HL-60 (cell line): ENCODE measurements at regions not wholly inside any gene's neighbourhood (a gene's known extent, or its start where the extent isn't known, plus 50 kb on each side); places are given as distances from the start of the nearest gene placed in this dataset.

ENCODE experiments used
- DNase-seq, 2 experiments: peaks; one replicate each; pipeline ENCODE4 v3.0.0-alpha.2; 2010 to 2020; ENCODE audit warnings: low read depth in 1 of 2, low spot score in 1 of 2
- H3K27ac ChIP-seq: fragments of 250-450 bp; sonication (Bioruptor Pico); replicated peaks from 2 replicates; pipeline ENCODE4 v1.5.1; 2020; ENCODE audit warnings: mild to moderate bottlenecking, moderate library complexity
- H3K27me3 ChIP-seq: fragments of 250-450 bp; sonication (Bioruptor Pico); 2 replicates; pipeline ENCODE4 v1.5.1; 2021; ENCODE audit warnings: mild to moderate bottlenecking, moderate library complexity; ENCODE audit not compliant: insufficient read depth, poor library complexity, severe bottlenecking
- H3K4me3 ChIP-seq: replicated peaks from 2 replicates; pipeline ENCODE4 v1.5.1; 2011; ENCODE audit warnings: mild to moderate bottlenecking, control low read depth, low read length; ENCODE audit not compliant: insufficient read depth
- GABPA ChIP-seq: IDR thresholded peaks from 2 replicates; pipeline ENCODE4 v1.6.1; 2012; ENCODE audit warnings: low read depth
- POLR2AphosphoS5 ChIP-seq: IDR thresholded peaks from 2 replicates; pipeline ENCODE4 v1.6.1; 2012; ENCODE audit warnings: low read depth
- SPI1 ChIP-seq: IDR thresholded peaks from 2 replicates; pipeline ENCODE4 v1.6.1; 2012; ENCODE audit warnings: low read depth, mild to moderate bottlenecking, borderline replicate concordance
- TF ChIP-seq, protein P1 (sequence below): IDR thresholded peaks from one replicate; pipeline ENCODE4 v1.5.1; 2011; ENCODE audit warnings: low read length, control low read depth, inconsistent platforms; ENCODE audit not compliant: insufficient read depth
- TF ChIP-seq, protein P2 (sequence below): IDR thresholded peaks from 2 replicates; pipeline ENCODE4 v1.6.1; 2012; ENCODE audit warnings: low read depth; ENCODE audit not compliant: insufficient replicate concordance

DNA sequence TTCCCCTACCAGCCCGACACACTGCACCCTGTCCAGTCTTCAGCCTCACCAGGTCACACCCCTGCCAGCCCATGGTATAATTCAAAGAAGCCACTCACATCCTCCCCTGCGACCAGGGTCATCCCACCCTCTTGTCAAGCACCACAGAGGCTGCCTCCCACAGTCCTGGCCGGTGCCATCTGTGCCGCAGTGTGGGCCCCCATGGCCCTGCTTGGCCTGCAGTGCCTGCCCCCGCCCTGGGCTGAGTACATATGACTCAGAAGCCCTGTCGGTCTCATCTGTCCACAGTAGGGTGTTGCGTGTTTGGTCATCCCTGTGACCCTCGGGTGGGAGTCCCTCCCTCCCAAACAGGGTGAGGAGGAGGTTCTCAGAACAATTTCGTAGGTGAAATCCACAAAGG, 190.8 kb upstream of the AJAP1 start:
- TF ChIP-seq GABPA (no peak), POLR2AphosphoS5 (no peak), SPI1 (no peak)
- TF ChIP-seq, protein P1, sequence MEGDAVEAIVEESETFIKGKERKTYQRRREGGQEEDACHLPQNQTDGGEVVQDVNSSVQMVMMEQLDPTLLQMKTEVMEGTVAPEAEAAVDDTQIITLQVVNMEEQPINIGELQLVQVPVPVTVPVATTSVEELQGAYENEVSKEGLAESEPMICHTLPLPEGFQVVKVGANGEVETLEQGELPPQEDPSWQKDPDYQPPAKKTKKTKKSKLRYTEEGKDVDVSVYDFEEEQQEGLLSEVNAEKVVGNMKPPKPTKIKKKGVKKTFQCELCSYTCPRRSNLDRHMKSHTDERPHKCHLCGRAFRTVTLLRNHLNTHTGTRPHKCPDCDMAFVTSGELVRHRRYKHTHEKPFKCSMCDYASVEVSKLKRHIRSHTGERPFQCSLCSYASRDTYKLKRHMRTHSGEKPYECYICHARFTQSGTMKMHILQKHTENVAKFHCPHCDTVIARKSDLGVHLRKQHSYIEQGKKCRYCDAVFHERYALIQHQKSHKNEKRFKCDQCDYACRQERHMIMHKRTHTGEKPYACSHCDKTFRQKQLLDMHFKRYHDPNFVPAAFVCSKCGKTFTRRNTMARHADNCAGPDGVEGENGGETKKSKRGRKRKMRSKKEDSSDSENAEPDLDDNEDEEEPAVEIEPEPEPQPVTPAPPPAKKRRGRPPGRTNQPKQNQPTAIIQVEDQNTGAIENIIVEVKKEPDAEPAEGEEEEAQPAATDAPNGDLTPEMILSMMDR = no peak
- TF ChIP-seq, protein P2, sequence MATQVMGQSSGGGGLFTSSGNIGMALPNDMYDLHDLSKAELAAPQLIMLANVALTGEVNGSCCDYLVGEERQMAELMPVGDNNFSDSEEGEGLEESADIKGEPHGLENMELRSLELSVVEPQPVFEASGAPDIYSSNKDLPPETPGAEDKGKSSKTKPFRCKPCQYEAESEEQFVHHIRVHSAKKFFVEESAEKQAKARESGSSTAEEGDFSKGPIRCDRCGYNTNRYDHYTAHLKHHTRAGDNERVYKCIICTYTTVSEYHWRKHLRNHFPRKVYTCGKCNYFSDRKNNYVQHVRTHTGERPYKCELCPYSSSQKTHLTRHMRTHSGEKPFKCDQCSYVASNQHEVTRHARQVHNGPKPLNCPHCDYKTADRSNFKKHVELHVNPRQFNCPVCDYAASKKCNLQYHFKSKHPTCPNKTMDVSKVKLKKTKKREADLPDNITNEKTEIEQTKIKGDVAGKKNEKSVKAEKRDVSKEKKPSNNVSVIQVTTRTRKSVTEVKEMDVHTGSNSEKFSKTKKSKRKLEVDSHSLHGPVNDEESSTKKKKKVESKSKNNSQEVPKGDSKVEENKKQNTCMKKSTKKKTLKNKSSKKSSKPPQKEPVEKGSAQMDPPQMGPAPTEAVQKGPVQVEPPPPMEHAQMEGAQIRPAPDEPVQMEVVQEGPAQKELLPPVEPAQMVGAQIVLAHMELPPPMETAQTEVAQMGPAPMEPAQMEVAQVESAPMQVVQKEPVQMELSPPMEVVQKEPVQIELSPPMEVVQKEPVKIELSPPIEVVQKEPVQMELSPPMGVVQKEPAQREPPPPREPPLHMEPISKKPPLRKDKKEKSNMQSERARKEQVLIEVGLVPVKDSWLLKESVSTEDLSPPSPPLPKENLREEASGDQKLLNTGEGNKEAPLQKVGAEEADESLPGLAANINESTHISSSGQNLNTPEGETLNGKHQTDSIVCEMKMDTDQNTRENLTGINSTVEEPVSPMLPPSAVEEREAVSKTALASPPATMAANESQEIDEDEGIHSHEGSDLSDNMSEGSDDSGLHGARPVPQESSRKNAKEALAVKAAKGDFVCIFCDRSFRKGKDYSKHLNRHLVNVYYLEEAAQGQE = no peak
- H3K27me3 ChIP-seq = no peaks in the 10 kb centered on the region
- H3K27ac ChIP-seq = no peak overlapping the region
- no peak for DNase-seq
- H3K4me3 ChIP-seq = no peak overlapping the region

GRCh38 chr1:4464478-4464877, 189.9 kb upstream of the AJAP1 start:
- no peaks in the 10 kb centered on the region for H3K27me3 ChIP-seq
- TF ChIP-seq, protein P1 = no peak
- TF ChIP-seq, protein P2 = no peak
- no peak for TF ChIP-seq SPI1
- no peak for TF ChIP-seq GABPA
- TF ChIP-seq POLR2AphosphoS5 = no peak
- H3K4me3 ChIP-seq = no peak overlapping the region
- no peak overlapping the region for H3K27ac ChIP-seq
- DNase-seq = no peak

GRCh38 chr1:4467241-4467640, 187.2 kb upstream of the AJAP1 start:
- no peaks in the 10 kb centered on the region for H3K27me3 ChIP-seq
- H3K27ac ChIP-seq = no peak overlapping the region

More at GRCh38 chr1:4467241-4467640, 187.2 kb upstream of the AJAP1 start:
- H3K4me3 ChIP-seq = no peak overlapping the region
- TF ChIP-seq GABPA (no peak), POLR2AphosphoS5 (no peak), SPI1 (no peak)
- TF ChIP-seq, protein P2 = no peak
- TF ChIP-seq, protein P1 = no peak
- DNase-seq = no peak
